Right cardiac atrium (tissue), 5 donors: ENCODE measurements at regions not wholly inside any gene's neighbourhood (a gene's known extent, or its start where the extent isn't known, plus 50 kb on each side); places are given as distances from the start of the nearest gene placed in this dataset.

Experiments
- ATAC-seq, 2 donors: fragments of 200-7000 bp; cut with Tn5 transposase; one replicate each; pipeline versions ENCODE4 v1.8.0 to v1.9.1; 2020; ENCODE audit warnings: moderate library complexity in 2 of 2, mild to moderate bottlenecking in 1 of 2
- DNase-seq, 3 donors: peaks; one replicate each; pipeline ENCODE4 v3.0.0-alpha.2; 2020
- H3K27ac ChIP-seq: one replicate; pipeline ENCODE4 v1.5.1; 2013; ENCODE audit warnings: mild to moderate bottlenecking, low read length, control low read depth, moderate library complexity
- H3K27me3 ChIP-seq: one replicate; pipeline ENCODE4 v1.6.1; 2013; ENCODE audit not compliant: control insufficient read depth, insufficient read depth
- H3K4me1 ChIP-seq: one replicate; pipeline ENCODE4 v1.6.1; 2013; ENCODE audit warnings: low read length; ENCODE audit not compliant: control insufficient read depth, insufficient read depth
- H3K4me3 ChIP-seq: one replicate; pipeline ENCODE4 v1.5.1; 2013; ENCODE audit warnings: low read length, control low read depth
- H3K9me3 ChIP-seq: one replicate; pipeline ENCODE4 v1.6.1; 2013; ENCODE audit warnings: low read length; ENCODE audit not compliant: control insufficient read depth
- WGBS: extraction: QIAGEN DNeasy Blood & Tissue Kit; methylation state at CpG from one replicate; pipeline ENCODE4 v1.1.7; 2013; 5-methylcytosine and 5-hydroxymethylcytosine counted together
- intact Hi-C, 4 donors: fragments of 100-400 bp; cut with DNase I; formaldehyde crosslinking; loops; one replicate each; pipeline versions ENCODE4 v1.11.0 to v1.14.0; 2022 to 2023
- donor health status: healthy with polysubstance abuse.
- donor health status: DM: no; HTN: yes; CAD: no.
- donor health status: DM: no; HTN: no; CAD: no.
- donor health status: DM: no; HTN: yes; CAD: no; lungs with severe emphysema.
- donor health status: DM: yes; HTN: yes; CAD: no.

DNA sequence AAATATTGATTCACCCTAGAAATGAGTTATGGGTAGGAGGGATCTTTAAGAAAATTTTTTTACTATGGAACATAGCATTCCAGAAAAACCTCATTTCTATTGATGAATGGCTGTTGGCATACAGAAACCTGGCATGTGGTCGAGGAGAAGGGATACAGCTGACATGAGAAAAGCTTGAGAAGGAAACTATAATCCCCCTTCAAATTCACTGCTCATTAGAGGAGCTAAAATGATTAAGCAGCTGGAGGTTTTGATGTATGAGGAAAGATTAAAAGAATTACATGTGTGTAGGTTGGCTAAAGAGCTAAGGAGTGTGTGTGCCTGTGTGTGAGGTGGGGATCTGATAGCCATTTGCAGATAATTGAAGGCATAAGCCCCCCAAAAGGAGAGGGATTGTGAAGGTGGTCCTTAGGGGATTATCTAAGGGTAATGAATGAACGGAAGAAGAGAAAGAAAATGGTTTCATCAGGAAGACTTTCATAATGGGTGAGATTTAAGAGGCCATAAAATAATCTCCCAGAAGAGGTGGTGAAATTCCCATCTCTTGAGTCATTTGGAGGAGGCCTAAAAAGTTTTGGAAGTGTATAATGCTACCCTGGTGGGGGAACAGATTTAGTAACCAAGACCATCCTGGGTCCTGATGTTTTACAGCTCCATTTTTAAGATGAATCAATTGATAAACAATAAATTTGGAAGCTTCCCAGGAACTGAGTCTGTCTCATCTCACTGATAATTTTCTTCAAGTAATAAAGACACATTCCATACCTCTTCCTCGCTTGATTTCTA, 272.0 kb upstream of the HAND2 start:
- ATAC-seq (no peak), DNase-seq (no peak)
- intact Hi-C loops: no loop called here
- Histone ChIP-seq H3K27me3 (no peaks in the 10 kb centered on the region), H3K9me3 (no peaks in the 10 kb centered on the region), H3K27ac (no peak overlapping the region), H3K4me3 (no peak overlapping the region), H3K4me1 (no peaks in the 10 kb centered on the region)
- WGBS: 63% methylated on average over 3 of the region's 3 CpGs

- no peak overlapping the region for H3K4me3 ChIP-seq
- no peaks in the 10 kb centered on the region for H3K4me1 ChIP-seq
- DNase-seq (no peak), ATAC-seq (no peak)
- H3K9me3 ChIP-seq: no peaks in the 10 kb centered on the region
- no peak overlapping the region for H3K27ac ChIP-seq
- H3K27me3 ChIP-seq: no peaks in the 10 kb centered on the region
- intact Hi-C loops: no loop called here
- 58% methylated on average over 1 of the region's 1 CpG for WGBS
Observed at GRCh38 chr4:173801361-173801760, 271.3 kb upstream of the HAND2 start.

GRCh38 chr4:173797296-173797695, 267.3 kb upstream of the HAND2 start:
- Histone ChIP-seq H3K4me1 (no peaks in the 10 kb centered on the region), H3K27ac (no peak overlapping the region), H3K4me3 (no peak overlapping the region), H3K9me3 (no peaks in the 10 kb centered on the region), H3K27me3 (no peaks in the 10 kb centered on the region)
- 83% methylated on average over 1 of the region's 1 CpG for WGBS
- DNase-seq (no peak), ATAC-seq (no peak)
- intact Hi-C loops: no loop called here

GRCh38 chr4:173794662-173795061, 264.6 kb upstream of the HAND2 start:
- Histone ChIP-seq H3K9me3 (no peaks in the 10 kb centered on the region), H3K27me3 (no peaks in the 10 kb centered on the region), H3K4me1 (no peaks in the 10 kb centered on the region), H3K4me3 (no peak overlapping the region), H3K27ac (no peak overlapping the region)
- ATAC-seq: no peak
- DNase-seq: no peak
- 67% methylated on average over 2 of the region's 2 CpGs for WGBS
- intact Hi-C loops: no loop called here

DNA sequence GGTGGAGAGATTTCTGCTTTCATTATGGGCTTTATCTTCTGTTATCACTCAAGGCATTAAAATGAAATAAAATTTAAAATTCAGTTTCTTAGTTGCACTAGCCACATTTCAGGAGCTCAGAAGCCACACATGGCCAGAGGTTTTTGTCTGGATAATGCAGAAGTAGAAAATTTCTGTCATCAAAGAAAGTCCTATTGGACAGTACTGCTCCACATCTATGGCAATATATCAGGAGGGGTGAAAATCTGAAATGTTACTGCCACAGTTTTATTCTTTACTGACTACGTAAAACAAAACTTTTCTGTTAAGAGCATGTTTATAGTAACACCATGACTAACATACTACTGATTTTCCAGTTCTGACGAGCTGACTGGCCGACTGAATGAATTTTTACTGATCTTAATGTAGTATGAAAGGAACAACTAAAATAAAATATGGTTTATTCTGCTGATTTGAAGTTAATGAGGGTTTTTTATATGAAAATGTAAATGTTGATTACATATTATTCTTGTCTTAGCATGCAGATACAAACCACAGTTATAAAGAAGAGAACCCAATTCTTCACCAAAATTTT, 264.0 kb upstream of the HAND2 start:
- DNase-seq (no peak), ATAC-seq (no peak)
- intact Hi-C loops: no loop called here
- Histone ChIP-seq H3K4me1 (no peaks in the 10 kb centered on the region), H3K9me3 (no peaks in the 10 kb centered on the region), H3K4me3 (no peak overlapping the region), H3K27me3 (no peaks in the 10 kb centered on the region), H3K27ac (no peak overlapping the region)
- 77% methylated on average over 3 of the region's 3 CpGs for WGBS

DNA sequence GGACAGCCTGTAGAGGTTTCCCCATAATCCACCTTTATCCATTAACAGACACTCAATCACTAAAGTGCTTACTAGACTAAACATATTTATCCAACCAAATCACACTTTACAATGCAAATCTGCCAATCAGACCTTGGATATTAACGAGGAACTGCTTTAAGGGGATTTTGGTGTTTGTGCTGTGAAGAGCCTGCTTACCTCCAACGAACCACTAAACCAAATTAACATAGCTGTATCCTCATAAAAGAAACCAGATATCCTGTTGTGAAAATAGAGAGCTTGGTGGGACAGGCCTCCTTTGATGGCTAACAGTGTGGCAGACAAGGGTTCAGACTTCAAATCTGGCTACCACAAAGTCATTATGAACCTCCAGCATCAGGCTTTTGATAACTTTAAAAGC, 252.6 kb upstream of the HAND2 start:
- Histone ChIP-seq H3K27me3 (no peaks in the 10 kb centered on the region), H3K27ac (no peak overlapping the region), H3K4me1 (no peaks in the 10 kb centered on the region), H3K4me3 (no peak overlapping the region), H3K9me3 (no peaks in the 10 kb centered on the region)
- ATAC-seq: no peak
- no peak for DNase-seq
- WGBS: 51% methylated on average over 2 of the region's 2 CpGs
- intact Hi-C loops: no loop called here

DNA sequence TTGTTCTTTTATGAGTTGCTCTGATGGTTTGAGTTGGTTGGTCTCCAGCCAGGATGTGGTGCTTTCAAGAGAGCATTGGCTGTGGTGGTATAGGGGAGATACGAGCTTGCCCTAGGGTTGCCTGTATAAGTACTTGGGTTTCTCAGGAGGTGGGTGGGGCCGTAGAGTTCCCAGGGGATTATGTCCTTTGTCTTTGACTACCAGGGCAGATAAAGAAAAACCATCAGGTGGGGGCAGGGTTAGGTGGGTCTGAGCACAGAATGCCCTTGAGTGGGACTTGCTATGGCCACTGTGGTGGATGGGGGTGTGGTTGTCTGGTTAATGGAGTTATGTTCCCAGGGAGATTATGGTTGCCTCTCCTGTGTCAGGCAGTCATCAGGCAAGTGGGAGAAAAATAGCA, 247.9 kb upstream of the HAND2 start:
- no peaks in the 10 kb centered on the region for H3K4me1 ChIP-seq
- H3K27ac ChIP-seq: no peak overlapping the region
- ATAC-seq: no peak
- no peak overlapping the region for H3K4me3 ChIP-seq
- no peaks in the 10 kb centered on the region for H3K9me3 ChIP-seq
- 84% methylated on average over 2 of the region's 2 CpGs for WGBS
- no peak for DNase-seq
- intact Hi-C loops: no loop called here
- no peaks in the 10 kb centered on the region for H3K27me3 ChIP-seq

DNA sequence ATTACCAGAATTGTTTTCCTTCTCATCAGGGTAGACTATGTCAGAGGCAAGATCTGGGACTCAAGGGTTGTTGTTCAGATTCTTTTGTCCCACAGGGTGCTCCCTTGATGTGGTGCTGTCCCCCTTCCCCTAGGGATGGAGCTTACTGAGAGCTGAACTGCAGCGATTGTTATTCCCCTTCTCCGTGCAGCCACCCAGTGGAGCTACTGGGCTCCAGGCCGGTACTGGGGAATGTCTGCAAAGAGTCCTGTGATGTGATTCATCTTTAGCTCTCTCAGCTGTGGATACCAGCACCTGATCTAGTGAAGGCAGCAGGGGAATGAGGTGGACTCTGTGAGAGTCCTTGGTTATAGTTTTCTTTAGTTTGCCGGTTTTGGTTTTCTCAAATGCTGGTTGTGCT, 247.4 kb upstream of the HAND2 start:
- H3K27ac ChIP-seq: no peak overlapping the region
- H3K4me1 ChIP-seq: no peaks in the 10 kb centered on the region
- ATAC-seq: no peak
- 80% methylated on average over 4 of the region's 4 CpGs for WGBS
- no peaks in the 10 kb centered on the region for H3K27me3 ChIP-seq
- H3K9me3 ChIP-seq: no peaks in the 10 kb centered on the region
- no peak overlapping the region for H3K4me3 ChIP-seq
- DNase-seq: no peak
- intact Hi-C loops: no loop called here

- H3K4me1 ChIP-seq: no peaks in the 10 kb centered on the region
- no peak for ATAC-seq
- no peaks in the 10 kb centered on the region for H3K9me3 ChIP-seq
- DNase-seq: no peak
- WGBS: 89% methylated on average over 1 of the region's 1 CpG
- H3K27me3 ChIP-seq: no peaks in the 10 kb centered on the region
- H3K27ac ChIP-seq: no peak overlapping the region
- no peak overlapping the region for H3K4me3 ChIP-seq
- intact Hi-C loops: loop anchor here in 1 of 4 donors (10.0 kb wide), 1 partner anchor 225 kb away; no protein-coding TSS in a partner anchor
Observed at GRCh38 chr4:173769568-173769967, 239.5 kb upstream of the HAND2 start.

DNA sequence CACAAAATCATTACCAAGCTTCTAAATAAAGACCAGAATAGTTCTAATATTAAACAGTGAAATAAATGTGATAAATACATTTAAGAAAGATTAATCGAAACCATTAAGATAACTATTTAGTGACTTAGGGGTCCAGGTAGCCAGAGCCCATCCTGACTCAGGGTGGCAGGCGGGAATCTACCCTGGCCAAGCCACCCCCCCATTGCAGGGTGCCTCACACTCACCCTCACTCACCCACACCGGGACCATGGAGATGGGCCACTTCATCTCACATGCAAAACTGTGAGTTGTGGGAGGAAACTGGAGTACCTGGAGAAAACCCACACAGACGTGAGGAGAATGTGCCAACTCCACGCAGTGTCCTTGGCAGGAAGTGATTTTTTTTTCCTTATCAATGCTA, 237.6 kb upstream of the HAND2 start:
- Histone ChIP-seq H3K9me3 (no peaks in the 10 kb centered on the region), H3K27me3 (no peaks in the 10 kb centered on the region), H3K27ac (no peak overlapping the region), H3K4me3 (no peak overlapping the region), H3K4me1 (no peaks in the 10 kb centered on the region)
- intact Hi-C loops: loop anchor here in 1 of 4 donors (10.0 kb wide), 1 partner anchor 227 kb away; no protein-coding TSS in a partner anchor
- WGBS: 71% methylated on average over 5 of the region's 5 CpGs
- ATAC-seq (no peak), DNase-seq (no peak)

GRCh38 chr4:173766171-173766600, 236.2 kb upstream of the HAND2 start:
- H3K27ac ChIP-seq: no peak overlapping the region
- H3K4me3 ChIP-seq: no peak overlapping the region
- no peaks in the 10 kb centered on the region for H3K9me3 ChIP-seq
- 9% methylated on average over 1 of the region's 1 CpG for WGBS
- H3K27me3 ChIP-seq: no peaks in the 10 kb centered on the region
- ATAC-seq: peak in 1 of 2 donors; percentile 42
- intact Hi-C loops: loop anchor here in 1 of 4 donors (10.0 kb wide), 1 partner anchor 229 kb away; no protein-coding TSS in a partner anchor
- peaks cover 2% of the 10 kb centered on the region for H3K4me1 ChIP-seq
- DNase-seq: no peak
